Endothelial cell of umbilical vein (primary cell): ENCODE measurements at regions not wholly inside any gene's neighbourhood (a gene's known extent, or its start where the extent isn't known, plus 50 kb on each side); places are given as distances from the start of the nearest gene placed in this dataset.

Experiments used
- BruUV-seq: library from RNA; stranded (reverse); fragments of 400-500 nt; replicated peaks from 2 replicates; lab custom pipeline; 2021; lab: Mats Ljungman, UMichigan
- CTCF ChIA-PET: fragments of 300-600, 350-600 bp; sonication (Branson Sonifier 250); formaldehyde crosslinking; loops from one replicate; lab custom pipeline; 2021; ENCODE audit warnings: antibody characterized with exemption, inconsistent platforms; lab: Charles Lee
- POLR2A ChIA-PET: fragments of 300-600, 350-600 bp; sonication (Branson Sonifier 250); formaldehyde crosslinking; loops from one replicate; lab custom pipeline; 2021; ENCODE audit warnings: antibody characterized with exemption, inconsistent platforms; lab: Charles Lee
- DNase-seq: peaks from one replicate; pipeline ENCODE4 v3.0.0-alpha.2; 2011; ENCODE audit warnings: low read depth, low spot score
- FAIRE-seq: peaks from 2 replicates; lab custom pipeline; 2011; peaks lifted over from hg19 to GRCh38; lab: Jason Lieb, UNC
- H2AFZ ChIP-seq: 2 replicates; pipeline ENCODE4 v1.6.0; 2012; ENCODE audit warnings: low read depth, low read length, control low read depth, inconsistent platforms
- H3K27ac ChIP-seq: 2 replicates; pipeline ENCODE4 v1.5.1; 2011; ENCODE audit warnings: low read depth, mild to moderate bottlenecking, control low read depth, low read length, moderate library complexity; ENCODE audit not compliant: insufficient read depth
- H3K27me3 ChIP-seq, 2 experiments: 2 replicates each; pipeline versions ENCODE4 v1.6.0 to v1.6.1; 2011; ENCODE audit warnings: low read length in 2 of 2, mixed read lengths in 1 of 2; ENCODE audit not compliant: control insufficient read depth in 2 of 2, insufficient read depth in 2 of 2
- H3K36me3 ChIP-seq, 2 experiments: 2 replicates in 1 of 2; 3 replicates in 1 of 2; pipeline ENCODE4 v1.5.1; 2011; ENCODE audit warnings: low read length in 2 of 2, mild to moderate bottlenecking in 1 of 2, moderate library complexity in 1 of 2; ENCODE audit not compliant: control insufficient read depth in 2 of 2, insufficient read depth in 2 of 2; ENCODE audit errors: extremely low read depth in 1 of 2
- H3K4me1 ChIP-seq: 3 replicates; pipeline ENCODE4 v1.5.1; 2011; ENCODE audit warnings: mild to moderate bottlenecking, low read length; ENCODE audit not compliant: control insufficient read depth, insufficient read depth; ENCODE audit errors: extremely low read depth
- H3K4me2 ChIP-seq: 2 replicates; pipeline ENCODE4 v1.6.1; 2011; ENCODE audit warnings: low read length, control low read depth, mixed read lengths; ENCODE audit not compliant: insufficient read depth
- H3K4me3 ChIP-seq, 3 experiments: fragments of 200-600 bp in 1 of 3; sonication (generic), shearing (Covaris generic) in 1 of 3; replicated peaks in 1 of 3; 2 replicates each; pipeline ENCODE4 v1.5.1; 2011 to 2016; ENCODE audit warnings: control low read depth in 3 of 3, low read length in 3 of 3, mild to moderate bottlenecking in 2 of 3, inconsistent platforms in 1 of 3, low read depth in 1 of 3, moderate library complexity in 1 of 3; ENCODE audit not compliant: insufficient read depth in 1 of 3
- H3K79me2 ChIP-seq: 2 replicates; pipeline ENCODE4 v1.6.0; 2012; ENCODE audit warnings: low read length, inconsistent platforms; ENCODE audit not compliant: control insufficient read depth, insufficient read depth
- H3K9ac ChIP-seq: replicated peaks from 2 replicates; pipeline ENCODE3; 2011; ENCODE audit warnings: low read length, control low read depth; ENCODE audit not compliant: insufficient read depth; ENCODE audit errors: extremely low read depth
- H3K9me1 ChIP-seq: replicated peaks from 3 replicates; pipeline ENCODE4 v1.6.0; 2011; ENCODE audit warnings: mild to moderate bottlenecking, low read length; ENCODE audit not compliant: control insufficient read depth, insufficient read depth; ENCODE audit errors: extremely low read depth
- H3K9me3 ChIP-seq: replicated peaks from 2 replicates; pipeline ENCODE4 v1.5.1; 2012; ENCODE audit warnings: low read length, inconsistent platforms; ENCODE audit not compliant: control insufficient read depth, insufficient read depth
- H4K20me1 ChIP-seq: replicated peaks from 2 replicates; pipeline ENCODE3; 2011; ENCODE audit warnings: mild to moderate bottlenecking, low read length; ENCODE audit not compliant: control insufficient read depth, insufficient read depth; ENCODE audit errors: extremely low read depth
- CTCF ChIP-seq, 2 donors: IDR thresholded peaks; 1 replicate in 1 of 2; 2 replicates in 1 of 2; pipeline ENCODE4 v1.5.1; 2011; ENCODE audit warnings: low read length in 2 of 2, mild to moderate bottlenecking in 2 of 2, moderate library complexity in 2 of 2, control low read depth in 1 of 2, inconsistent platforms in 1 of 2, low read depth in 1 of 2; ENCODE audit not compliant: insufficient read depth in 1 of 2; ENCODE audit errors: extremely low read depth in 1 of 2
- EZH2 ChIP-seq: IDR thresholded peaks from 2 replicates; pipeline ENCODE4 v1.6.1; 2012; ENCODE audit warnings: borderline replicate concordance, low read depth, mild to moderate bottlenecking, moderate library complexity, low read length, inconsistent platforms; ENCODE audit not compliant: severe bottlenecking
- FOS ChIP-seq: IDR thresholded peaks from 2 replicates; pipeline ENCODE4 v1.6.1; 2011; ENCODE audit warnings: mild to moderate bottlenecking, low read length, moderate library complexity, borderline replicate concordance; ENCODE audit not compliant: insufficient read depth
- GATA2 ChIP-seq: IDR thresholded peaks from 2 replicates; pipeline ENCODE4 v1.7.0; 2011; ENCODE audit warnings: low read depth, mild to moderate bottlenecking, moderate library complexity, mixed read lengths, low read length; ENCODE audit not compliant: insufficient read length, insufficient read depth
- JUN ChIP-seq: IDR thresholded peaks from 2 replicates; pipeline ENCODE4 v1.6.1; 2011; ENCODE audit warnings: borderline replicate concordance, low read depth; ENCODE audit not compliant: insufficient read length, insufficient read depth
- MAX ChIP-seq: IDR thresholded peaks from 2 replicates; pipeline ENCODE4 v1.6.1; 2011; ENCODE audit not compliant: insufficient read depth, insufficient read length
- MYC ChIP-seq: IDR thresholded peaks from one replicate; pipeline ENCODE4 v1.6.1; 2011; ENCODE audit warnings: mild to moderate bottlenecking, low read depth, low read length
- POLR2A ChIP-seq: IDR thresholded peaks from 2 replicates; pipeline ENCODE4 v1.6.1; 2012; ENCODE audit warnings: low read depth, mild to moderate bottlenecking, control low read depth, low read length
- POLR2AphosphoS5 ChIP-seq: IDR thresholded peaks from 2 replicates; pipeline ENCODE4 v1.6.1; 2012; ENCODE audit warnings: low read depth, mild to moderate bottlenecking, control low read depth, low read length, moderate library complexity; ENCODE audit not compliant: insufficient read depth
- dilution Hi-C: fragments of 300-500 bp; cut with MboI; formaldehyde crosslinking; loops from one replicate; pipeline ENCODE4 v1.15.0; 2019; ENCODE audit warnings: low sequenced_read_pairs; ENCODE audit not compliant: extremely low pct_ligation_motif_present
- intact Hi-C: fragments of 100-400 bp; cut with micrococcal nuclease; formaldehyde crosslinking; loops from one replicate; pipeline ENCODE4 v1.10.0; 2022

GRCh38 chr15:77753281-77753873 is 120.7 kb upstream of the LINGO1 start:
- H3K9ac ChIP-seq, result no peak overlapping the region
- no peaks in the 10 kb centered on the region for H3K27me3 ChIP-seq
- H3K27ac ChIP-seq, result no peak overlapping the region
- H3K4me1 ChIP-seq, result no peaks in the 10 kb centered on the region
- CTCF ChIA-PET, result interaction anchor here (1.5 kb wide), 2 partner anchors 14 to 53 kb away, joined by 3 to 4 read pairs; no protein-coding TSS in a partner anchor
- dilution Hi-C loops (no loop called here), intact Hi-C loops (no loop called here)
- FAIRE-seq, result no peak
- DNase-seq, result peak; percentile 15
- H3K36me3 ChIP-seq, result no peaks in the 10 kb centered on the region
- H4K20me1 ChIP-seq, result no peaks in the 10 kb centered on the region
- no peak overlapping the region for H3K4me2 ChIP-seq
- POLR2A ChIA-PET, result no interaction called here
- H2AFZ ChIP-seq, result no peak overlapping the region
- no peaks in the 10 kb centered on the region for H3K9me1 ChIP-seq
- no TSS peak for BruUV-seq
- H3K4me3 ChIP-seq, result no peak overlapping the region
- TF ChIP-seq POLR2A, result no peak
- no peak for TF ChIP-seq FOS
- TF ChIP-seq JUN, result no peak
- no peak for TF ChIP-seq CTCF (IDR thresholded peaks at IDR 0.05; ENCODE audit: extremely low read depth in 1 of 2, insufficient read depth in 1 of 2, low read depth in 1 of 2, low read length in 2 of 2)
- TF ChIP-seq EZH2, result no peak
- no peak for TF ChIP-seq MYC
- TF ChIP-seq POLR2AphosphoS5, result no peak
- TF ChIP-seq MAX, result no peak
- TF ChIP-seq GATA2, result no peak
- H3K79me2 ChIP-seq, result no peaks in the 10 kb centered on the region
- H3K9me3 ChIP-seq, result no peaks in the 10 kb centered on the region
